SK-N-SH (cell line): ENCODE measurements at regions not wholly inside any gene's neighbourhood (a gene's known extent, or its start where the extent isn't known, plus 50 kb on each side); places are given as distances from the start of the nearest gene placed in this dataset.

Experiments used
- CTCF ChIA-PET: fragments of 300-600, 350-600 bp; formaldehyde crosslinking; extraction: SDS; loops from one replicate; lab custom pipeline; 2021; lab: Yijun Ruan, JAX
- POLR2A ChIA-PET: fragments of 350-600 bp; sonication (Branson Sonifier 250); formaldehyde crosslinking; extraction: SDS; loops from one replicate; lab custom pipeline; 2020; ENCODE audit warnings: antibody characterized with exemption, inconsistent platforms; lab: Yijun Ruan, JAX
- DNase-seq: peaks from one replicate; pipeline ENCODE4 v3.0.0; 2012
- H2AFZ ChIP-seq: fragments of 200-600 bp; sonication (generic); 2 replicates; pipeline ENCODE4 v1.8.1; 2016; ENCODE audit warnings: antibody characterized with exemption, mild to moderate bottlenecking, low read depth
- H3F3A ChIP-seq: fragments of 200-600 bp; sonication (generic); replicated peaks from 2 replicates; pipeline ENCODE3; 2016; ENCODE audit warnings: antibody characterized with exemption, mild to moderate bottlenecking; ENCODE audit not compliant: insufficient read depth
- H3K27ac ChIP-seq, 2 experiments: fragments of 200-500 bp in 1 of 2; fragments of 200-600 bp in 1 of 2; sonication (Bioruptor generic) in 1 of 2; sonication (generic), shearing (Covaris generic) in 1 of 2; 2 replicates each; pipeline versions ENCODE4 v1.5.1 to v1.6.1; 2014 to 2016; ENCODE audit warnings: low read depth in 2 of 2, inconsistent platforms in 1 of 2, low read length in 1 of 2, mild to moderate bottlenecking in 1 of 2, mixed read lengths in 1 of 2
- H3K27me3 ChIP-seq: fragments of 200-600 bp; sonication (generic), shearing (Covaris generic); 2 replicates; pipeline ENCODE4 v1.6.1; 2016; ENCODE audit warnings: mixed run types; ENCODE audit not compliant: insufficient read depth
- H3K36me3 ChIP-seq, 2 experiments: fragments of 200-500 bp in 1 of 2; fragments of 200-600 bp in 1 of 2; sonication (Bioruptor generic) in 1 of 2; sonication (generic) in 1 of 2; replicated peaks in 1 of 2; 2 replicates each; pipeline versions ENCODE3 to v1.5.1; 2014 to 2016; ENCODE audit warnings: low read length in 1 of 2, mild to moderate bottlenecking in 1 of 2; ENCODE audit not compliant: insufficient read depth in 2 of 2, control insufficient read depth in 1 of 2
- H3K4me1 ChIP-seq, 2 experiments: fragments of 200-500 bp in 1 of 2; fragments of 200-600 bp in 1 of 2; sonication (Bioruptor generic) in 1 of 2; sonication (generic), shearing (Covaris generic) in 1 of 2; 2 replicates each; pipeline versions ENCODE4 v1.5.1 to v1.6.1; 2014 to 2016; ENCODE audit warnings: low read depth in 1 of 2, low read length in 1 of 2, mixed run types in 1 of 2; ENCODE audit not compliant: insufficient read depth in 2 of 2, control insufficient read depth in 1 of 2
- H3K4me2 ChIP-seq: fragments of 200-600 bp; sonication (generic), shearing (Covaris generic); 2 replicates; pipeline ENCODE4 v1.6.1; 2017; ENCODE audit warnings: mixed run types
- H3K4me3 ChIP-seq, 2 experiments: fragments of 200-500 bp in 1 of 2; fragments of 200-600 bp in 1 of 2; sonication (Bioruptor generic) in 1 of 2; sonication (generic), shearing (Covaris generic) in 1 of 2; 2 replicates each; pipeline versions ENCODE4 v1.5.1 to v1.8.1; 2014 to 2016; ENCODE audit warnings: low read depth in 2 of 2, inconsistent platforms in 1 of 2, low read length in 1 of 2, mild to moderate bottlenecking in 1 of 2, mixed read lengths in 1 of 2, moderate library complexity in 1 of 2
- H3K79me2 ChIP-seq: fragments of 200-600 bp; sonication (generic); 2 replicates; pipeline ENCODE4 v1.8.1; 2017; ENCODE audit warnings: mild to moderate bottlenecking; ENCODE audit not compliant: insufficient read depth
- H3K9ac ChIP-seq: fragments of 200-600 bp; sonication (generic); 2 replicates; pipeline ENCODE4 v1.6.1; 2017; ENCODE audit warnings: mixed run types
- H3K9me2 ChIP-seq: fragments of 200-600 bp; sonication (generic); 2 replicates; pipeline ENCODE4 v1.6.1; 2017; ENCODE audit warnings: mixed run types
- H3K9me3 ChIP-seq: fragments of 200-600 bp; sonication (generic); 2 replicates; pipeline ENCODE4 v1.6.1; 2017; ENCODE audit warnings: mixed run types, mild to moderate bottlenecking, moderate library complexity
- H4K20me1 ChIP-seq: fragments of 200-600 bp; sonication (generic); 2 replicates; pipeline ENCODE4 v1.6.1; 2017; ENCODE audit warnings: mild to moderate bottlenecking, mixed run types; ENCODE audit not compliant: insufficient read depth
- CHD2 ChIP-seq: fragments of 150-350 bp; IDR thresholded peaks from 2 replicates; pipeline ENCODE4 v1.6.1; 2018; ENCODE audit warnings: low read length; ENCODE audit not compliant: partially characterized antibody
- CTCF ChIP-seq: fragments of 200-600 bp; sonication (generic); IDR thresholded peaks from 2 replicates; pipeline ENCODE4 v1.6.1; 2017; ENCODE audit warnings: antibody characterized with exemption, mild to moderate bottlenecking, moderate library complexity
- EP300 ChIP-seq, 2 experiments: IDR thresholded peaks; 2 replicates each; pipeline versions ENCODE4 v1.4.0 to v1.6.1; 2012; ENCODE audit warnings: borderline replicate concordance in 1 of 2, low read depth in 1 of 2, low read length in 1 of 2
- FOSL2 ChIP-seq: IDR thresholded peaks from 2 replicates; pipeline ENCODE4 v1.4.0; 2012; ENCODE audit warnings: low read depth, mild to moderate bottlenecking, moderate library complexity, borderline replicate concordance
- JUND ChIP-seq: IDR thresholded peaks from 2 replicates; pipeline ENCODE4 v1.4.0; 2012
- MXI1 ChIP-seq: IDR thresholded peaks from 2 replicates; pipeline ENCODE4 v1.6.1; 2012; ENCODE audit warnings: mild to moderate bottlenecking, low read depth, low read length, improper control_type of control experiment
- NFIC ChIP-seq: IDR thresholded peaks from 2 replicates; pipeline ENCODE4 v1.4.0; 2012; ENCODE audit warnings: borderline replicate concordance
- POLR2AphosphoS5 ChIP-seq: IDR thresholded peaks from 2 replicates; pipeline ENCODE4 v1.6.1; 2012; ENCODE audit warnings: low read depth, low read length
- RAD21 ChIP-seq: IDR thresholded peaks from 2 replicates; pipeline ENCODE4 v1.6.1; 2012; ENCODE audit warnings: mild to moderate bottlenecking, low read length
- RXRA ChIP-seq: IDR thresholded peaks from 2 replicates; pipeline ENCODE4 v1.4.0; 2012; ENCODE audit warnings: low read depth, mild to moderate bottlenecking, borderline replicate concordance
- TCF12 ChIP-seq: IDR thresholded peaks from 2 replicates; pipeline ENCODE4 v1.4.0; 2012
- WGBS: methylation state at CpG from one replicate; pipeline ENCODE4 v1.1.6; 2017; ENCODE audit warnings: low lambda C conversion rate; 5-methylcytosine and 5-hydroxymethylcytosine counted together
- TF ChIP-seq, protein P1 (sequence below): IDR thresholded peaks from 2 replicates; pipeline ENCODE4 v1.4.0; 2012; ENCODE audit warnings: low read depth
- TF ChIP-seq, protein P2 (sequence below): IDR thresholded peaks from 2 replicates; pipeline ENCODE4; 2012
- TF ChIP-seq, protein P3 (sequence below): fragments of 150-350 bp; IDR thresholded peaks from 2 replicates; pipeline ENCODE4 v1.6.1; 2017; ENCODE audit warnings: antibody characterized with exemption, low read length, low read depth, borderline replicate concordance

GRCh38 chr6:33895988-33896387, 92.2 kb upstream of the MLN start:
- Histone ChIP-seq H3K4me1 (peaks cover 0 to 5% of the 10 kb centered on the region in 2 experiments; a peak in 1 of 4 replicates), H2AFZ (no peak overlapping the region), H3K79me2 (no peaks in the 10 kb centered on the region), H3K4me2 (no peak overlapping the region), H3K36me3 (no peaks in the 10 kb centered on the region), H3K27me3 (peaks cover 16% of the 10 kb centered on the region; the same call in 1 of the 2 replicates), H4K20me1 (no peaks in the 10 kb centered on the region), H3K27ac (no peak overlapping the region), H3K4me3 (no peak overlapping the region), H3K9me2 (no peaks in the 10 kb centered on the region), H3K9ac (no peak overlapping the region), H3F3A (no peaks in the 10 kb centered on the region), H3K9me3 (no peaks in the 10 kb centered on the region)
- TF ChIP-seq POLR2AphosphoS5 (no peak), NFIC (no peak), MXI1 (no peak)
- TF ChIP-seq, protein P1, sequence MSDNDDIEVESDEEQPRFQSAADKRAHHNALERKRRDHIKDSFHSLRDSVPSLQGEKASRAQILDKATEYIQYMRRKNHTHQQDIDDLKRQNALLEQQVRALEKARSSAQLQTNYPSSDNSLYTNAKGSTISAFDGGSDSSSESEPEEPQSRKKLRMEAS = no peak
- DNase-seq = no peak
- 53% methylated on average over 2 of the region's 2 CpGs for WGBS
- ChIA-PET CTCF (interaction anchor here (0.7 kb wide), 1 partner anchor 268 kb away, joined by 3 read pairs; no protein-coding TSS in a partner anchor), POLR2A (no interaction called here)

DNA sequence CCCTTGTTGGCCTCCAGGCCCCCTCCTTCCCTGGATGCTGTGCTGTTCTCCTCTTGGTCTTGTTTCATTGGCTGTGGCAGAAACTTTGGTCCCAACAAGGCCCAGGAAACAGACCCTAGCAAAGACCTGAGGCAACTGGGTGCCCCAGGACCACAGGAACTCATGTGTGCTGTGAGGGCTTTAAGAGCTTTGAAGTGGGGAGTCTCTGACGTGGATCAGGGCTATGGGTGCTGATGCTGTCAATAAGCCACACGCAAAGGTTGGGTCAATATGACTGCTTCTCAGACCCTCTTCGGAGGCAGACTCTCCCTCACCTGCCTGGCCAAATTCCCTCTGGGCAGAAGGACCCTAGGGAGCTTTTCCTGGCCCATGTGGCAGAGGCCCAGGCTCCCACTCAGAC, 91.5 kb upstream of the MLN start:
- no peaks in the 10 kb centered on the region for H3K79me2 ChIP-seq
- H3K9me2 ChIP-seq = no peaks in the 10 kb centered on the region
- no peak for TF ChIP-seq CTCF
- CTCF ChIA-PET = interaction anchor here (0.6 to 1.0 kb wide), 3 partner anchors 44 to 697 kb away, joined by 3 read pairs; no protein-coding TSS in a partner anchor
- H3K4me2 ChIP-seq = no peak overlapping the region
- H3K9me3 ChIP-seq = no peaks in the 10 kb centered on the region
- POLR2A ChIA-PET = no interaction called here
- 67% methylated on average over 1 of the region's 3 CpGs for WGBS
- H4K20me1 ChIP-seq = no peaks in the 10 kb centered on the region
- H3F3A ChIP-seq = no peaks in the 10 kb centered on the region
- no peak for DNase-seq
- peaks cover 21% of the 10 kb centered on the region; the same call in 1 of the 2 replicates for H3K27me3 ChIP-seq
- no peaks in the 10 kb centered on the region for H3K36me3 ChIP-seq
- no peak overlapping the region for H3K4me3 ChIP-seq
- H3K27ac ChIP-seq = no peak overlapping the region
- no peak overlapping the region for H3K9ac ChIP-seq
- peaks cover 0 to 5% of the 10 kb centered on the region in 2 experiments; a peak in 1 of 4 replicates for H3K4me1 ChIP-seq
- H2AFZ ChIP-seq = no peak overlapping the region

GRCh38 chr6:33894438-33894837, 90.6 kb upstream of the MLN start:
- ChIA-PET POLR2A (no interaction called here), CTCF (interaction anchor here (0.7 to 1.0 kb wide), 2 partner anchors 45 to 161 kb away, joined by 3 read pairs; no protein-coding TSS in a partner anchor)
- peaks cover 0 to 5% of the 10 kb centered on the region in 2 experiments; a peak in 1 of 4 replicates for H3K4me1 ChIP-seq
- no peaks in the 10 kb centered on the region for H3K36me3 ChIP-seq
- H3K27ac ChIP-seq = peak overlapping the region in 1 of 2 experiments; percentile 8; a peak in 1 of 4 replicates
- no peak overlapping the region for H3K9ac ChIP-seq
- DNase-seq = no peak
- 65% methylated on average over 2 of the region's 2 CpGs for WGBS
- no peaks in the 10 kb centered on the region for H3F3A ChIP-seq
- H3K27me3 ChIP-seq = peaks cover 29% of the 10 kb centered on the region; the same call in 1 of the 2 replicates
- H3K79me2 ChIP-seq = no peaks in the 10 kb centered on the region
- H3K9me2 ChIP-seq = no peaks in the 10 kb centered on the region
- no peaks in the 10 kb centered on the region for H4K20me1 ChIP-seq
- no peaks in the 10 kb centered on the region for H3K9me3 ChIP-seq
- TF ChIP-seq, protein P2, sequence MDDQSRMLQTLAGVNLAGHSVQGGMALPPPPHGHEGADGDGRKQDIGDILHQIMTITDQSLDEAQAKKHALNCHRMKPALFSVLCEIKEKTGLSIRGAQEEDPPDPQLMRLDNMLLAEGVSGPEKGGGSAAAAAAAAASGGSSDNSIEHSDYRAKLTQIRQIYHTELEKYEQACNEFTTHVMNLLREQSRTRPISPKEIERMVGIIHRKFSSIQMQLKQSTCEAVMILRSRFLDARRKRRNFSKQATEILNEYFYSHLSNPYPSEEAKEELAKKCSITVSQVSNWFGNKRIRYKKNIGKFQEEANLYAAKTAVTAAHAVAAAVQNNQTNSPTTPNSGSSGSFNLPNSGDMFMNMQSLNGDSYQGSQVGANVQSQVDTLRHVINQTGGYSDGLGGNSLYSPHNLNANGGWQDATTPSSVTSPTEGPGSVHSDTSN = peak; percentile 91
- peak in 1 of 2 experiments; percentile 16; a peak in 1 of 4 replicates for TF ChIP-seq EP300 (IDR thresholded peaks at IDR 0.05; ENCODE audit: borderline replicate concordance in 1 of 2, low read depth in 1 of 2, low read length in 1 of 2)
- TF ChIP-seq, protein P3, sequence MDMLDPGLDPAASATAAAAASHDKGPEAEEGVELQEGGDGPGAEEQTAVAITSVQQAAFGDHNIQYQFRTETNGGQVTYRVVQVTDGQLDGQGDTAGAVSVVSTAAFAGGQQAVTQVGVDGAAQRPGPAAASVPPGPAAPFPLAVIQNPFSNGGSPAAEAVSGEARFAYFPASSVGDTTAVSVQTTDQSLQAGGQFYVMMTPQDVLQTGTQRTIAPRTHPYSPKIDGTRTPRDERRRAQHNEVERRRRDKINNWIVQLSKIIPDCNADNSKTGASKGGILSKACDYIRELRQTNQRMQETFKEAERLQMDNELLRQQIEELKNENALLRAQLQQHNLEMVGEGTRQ = no peak
- peak; percentile 22; the same call in 1 of the 2 replicates for TF ChIP-seq FOSL2
- peak; percentile 61 for TF ChIP-seq JUND
- TF ChIP-seq CHD2 = no peak
- TF ChIP-seq TCF12 = peak; percentile 91
- peak; percentile 28; the same call in 1 of the 2 replicates for TF ChIP-seq RXRA
- TF ChIP-seq RAD21 = no peak
- TF ChIP-seq NFIC = peak; percentile 96
- no peak overlapping the region for H2AFZ ChIP-seq
- peak overlapping the region; percentile 25; the same call in 1 of the 2 replicates for H3K4me2 ChIP-seq
- H3K4me3 ChIP-seq = no peak overlapping the region
